ENCODE measurements at regions not wholly inside any gene's neighbourhood (a gene's known extent, or its start where the extent isn't known, plus 50 kb on each side); places are given as distances from the start of the nearest gene placed in this dataset.
A peak's percentile ranks its signal among the peaks of the same experiment; 100 is the strongest.
"Not testable (repeated sequence)": the region's sequence is repeated elsewhere in the genome, so short reads cannot be mapped to it uniquely, and the experiment has no call there.

- TF ChIP-seq CTCF (IDR thresholded peaks at IDR 0.05) (no peak), POLR2A (IDR thresholded peaks at IDR 0.05) (no peak)
- 85 to 95% methylated on average over 2 of the region's 2 CpGs for WGBS, 2 donors
- Histone ChIP-seq H3K4me3 (replicated peaks in 1 of 3) (no peak overlapping the region), H3K9me3 (no peaks in the 10 kb centered on the region), H3K4me1 (peaks cover 4 to 18% of the 10 kb centered on the region in 2 donors), H3K36me3 (no peaks in the 10 kb centered on the region), H3K27ac (no peak overlapping the region), H3K27me3 (no peaks in the 10 kb centered on the region)
- intact Hi-C loops (cut with DNase I): no loop called here
- no peak for DNase-seq
Measured at GRCh38 chr11:13134886-13135285, 125.8 kb downstream of the RASSF10 start.

GRCh38 chr11:13135385-13136271 is 126.5 kb downstream of the RASSF10 start:
- DNase-seq: peak in 1 of 2 donors; percentile 28
- WGBS, 2 donors: 43 to 46% methylated on average over 3 of the region's 3 CpGs

GRCh38 chr11:13136272-13136596 is 127.1 kb downstream of the RASSF10 start:
- no peak overlapping the region for H3K4me3 ChIP-seq (replicated peaks in 1 of 3)
- H3K27ac ChIP-seq: no peak overlapping the region
- TF ChIP-seq POLR2A (IDR thresholded peaks at IDR 0.05): no peak
- no peak for TF ChIP-seq CTCF (IDR thresholded peaks at IDR 0.05)
- intact Hi-C loops (cut with DNase I): no loop called here
- peaks cover 15 to 32% of the 10 kb centered on the region in 2 donors for H3K4me1 ChIP-seq
- WGBS, 2 donors: 47 to 62% methylated on average over 2 of the region's 2 CpGs
- no peaks in the 10 kb centered on the region for H3K27me3 ChIP-seq
- no peaks in the 10 kb centered on the region for H3K9me3 ChIP-seq
- DNase-seq: no peak
- H3K36me3 ChIP-seq: no peaks in the 10 kb centered on the region

More at GRCh38 chr11:13135385-13136271, 126.5 kb downstream of the RASSF10 start:
- H3K4me3 ChIP-seq (replicated peaks in 1 of 3): no peak overlapping the region
- no peaks in the 10 kb centered on the region for H3K36me3 ChIP-seq
- intact Hi-C loops (cut with DNase I): no loop called here
- H3K27ac ChIP-seq: no peak overlapping the region
- no peak for TF ChIP-seq CTCF (IDR thresholded peaks at IDR 0.05)
- H3K27me3 ChIP-seq: no peaks in the 10 kb centered on the region
- H3K9me3 ChIP-seq: no peaks in the 10 kb centered on the region
- peaks cover 9 to 26% of the 10 kb centered on the region in 2 donors for H3K4me1 ChIP-seq

- Histone ChIP-seq H3K36me3 (no peaks in the 10 kb centered on the region), H3K9me3 (no peaks in the 10 kb centered on the region), H3K27ac (no peak overlapping the region), H3K4me3 (replicated peaks in 1 of 3) (no peak overlapping the region), H3K4me1 (peaks cover 15 to 34% of the 10 kb centered on the region in 2 donors), H3K27me3 (no peaks in the 10 kb centered on the region)
- intact Hi-C loops (cut with DNase I): no loop called here
- WGBS, 2 donors: 88 to 98% methylated on average over 1 of the region's 1 CpG
- no peak for TF ChIP-seq POLR2A (IDR thresholded peaks at IDR 0.05)
- TF ChIP-seq CTCF (IDR thresholded peaks at IDR 0.05): no peak
- DNase-seq: no peak
Measured at GRCh38 chr11:13137844-13138301, 128.8 kb downstream of the RASSF10 start.

GRCh38 chr11:13139085-13139484 is 130.0 kb downstream of the RASSF10 start:
- H3K36me3 ChIP-seq; intact Hi-C loops (cut with DNase I); H3K4me3 ChIP-seq (replicated peaks in 1 of 3); H3K27me3 ChIP-seq; H3K27ac ChIP-seq; H3K9me3 ChIP-seq; DNase-seq: not testable (repeated sequence)
- WGBS, 2 donors: 94 to 95% methylated on average over 1 of the region's 1 CpG
- peaks cover 15 to 34% of the 10 kb centered on the region in 2 donors for H3K4me1 ChIP-seq

Data from thyroid gland (tissue), 4 donors.